ENCODE measurements at regions not wholly inside any gene's neighbourhood (a gene's known extent, or its start where the extent isn't known, plus 50 kb on each side); places are given as distances from the start of the nearest gene placed in this dataset.

DNA sequence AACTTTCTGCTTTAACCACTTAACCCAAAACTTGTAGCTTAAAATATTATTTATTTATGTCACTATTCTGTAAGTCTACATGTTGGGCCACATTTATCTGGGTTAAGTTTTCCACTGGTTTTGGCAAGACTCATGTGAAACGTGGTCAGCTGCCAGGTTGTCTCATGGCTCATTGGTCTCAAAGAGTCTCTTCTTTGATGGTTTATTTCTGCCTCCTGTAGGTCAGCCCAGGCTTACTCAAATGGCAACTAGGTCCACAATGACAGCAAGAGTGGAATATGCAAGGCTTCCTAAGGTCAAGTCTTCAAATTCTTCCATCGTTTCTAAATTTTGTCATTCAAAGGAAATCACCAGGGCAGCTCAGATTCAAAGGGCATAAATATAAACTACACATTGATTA lies 828.7 kb downstream of the PCDH7 start:
- TF ChIP-seq POLR2AphosphoS5 (IDR thresholded peaks at IDR 0.05; ENCODE audit: low read depth, low read length) = no peak
- TF ChIP-seq, protein P1, sequence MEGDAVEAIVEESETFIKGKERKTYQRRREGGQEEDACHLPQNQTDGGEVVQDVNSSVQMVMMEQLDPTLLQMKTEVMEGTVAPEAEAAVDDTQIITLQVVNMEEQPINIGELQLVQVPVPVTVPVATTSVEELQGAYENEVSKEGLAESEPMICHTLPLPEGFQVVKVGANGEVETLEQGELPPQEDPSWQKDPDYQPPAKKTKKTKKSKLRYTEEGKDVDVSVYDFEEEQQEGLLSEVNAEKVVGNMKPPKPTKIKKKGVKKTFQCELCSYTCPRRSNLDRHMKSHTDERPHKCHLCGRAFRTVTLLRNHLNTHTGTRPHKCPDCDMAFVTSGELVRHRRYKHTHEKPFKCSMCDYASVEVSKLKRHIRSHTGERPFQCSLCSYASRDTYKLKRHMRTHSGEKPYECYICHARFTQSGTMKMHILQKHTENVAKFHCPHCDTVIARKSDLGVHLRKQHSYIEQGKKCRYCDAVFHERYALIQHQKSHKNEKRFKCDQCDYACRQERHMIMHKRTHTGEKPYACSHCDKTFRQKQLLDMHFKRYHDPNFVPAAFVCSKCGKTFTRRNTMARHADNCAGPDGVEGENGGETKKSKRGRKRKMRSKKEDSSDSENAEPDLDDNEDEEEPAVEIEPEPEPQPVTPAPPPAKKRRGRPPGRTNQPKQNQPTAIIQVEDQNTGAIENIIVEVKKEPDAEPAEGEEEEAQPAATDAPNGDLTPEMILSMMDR (IDR thresholded peaks at IDR 0.05) = no peak
- no peak for TF ChIP-seq SIN3A (IDR thresholded peaks at IDR 0.05; ENCODE audit: borderline replicate concordance, insufficient read depth, low read depth, low read length)
- no peak for TF ChIP-seq TCF7L2 (IDR thresholded peaks at IDR 0.05; ENCODE audit: low read depth, low read length)
- TF ChIP-seq, protein P2, sequence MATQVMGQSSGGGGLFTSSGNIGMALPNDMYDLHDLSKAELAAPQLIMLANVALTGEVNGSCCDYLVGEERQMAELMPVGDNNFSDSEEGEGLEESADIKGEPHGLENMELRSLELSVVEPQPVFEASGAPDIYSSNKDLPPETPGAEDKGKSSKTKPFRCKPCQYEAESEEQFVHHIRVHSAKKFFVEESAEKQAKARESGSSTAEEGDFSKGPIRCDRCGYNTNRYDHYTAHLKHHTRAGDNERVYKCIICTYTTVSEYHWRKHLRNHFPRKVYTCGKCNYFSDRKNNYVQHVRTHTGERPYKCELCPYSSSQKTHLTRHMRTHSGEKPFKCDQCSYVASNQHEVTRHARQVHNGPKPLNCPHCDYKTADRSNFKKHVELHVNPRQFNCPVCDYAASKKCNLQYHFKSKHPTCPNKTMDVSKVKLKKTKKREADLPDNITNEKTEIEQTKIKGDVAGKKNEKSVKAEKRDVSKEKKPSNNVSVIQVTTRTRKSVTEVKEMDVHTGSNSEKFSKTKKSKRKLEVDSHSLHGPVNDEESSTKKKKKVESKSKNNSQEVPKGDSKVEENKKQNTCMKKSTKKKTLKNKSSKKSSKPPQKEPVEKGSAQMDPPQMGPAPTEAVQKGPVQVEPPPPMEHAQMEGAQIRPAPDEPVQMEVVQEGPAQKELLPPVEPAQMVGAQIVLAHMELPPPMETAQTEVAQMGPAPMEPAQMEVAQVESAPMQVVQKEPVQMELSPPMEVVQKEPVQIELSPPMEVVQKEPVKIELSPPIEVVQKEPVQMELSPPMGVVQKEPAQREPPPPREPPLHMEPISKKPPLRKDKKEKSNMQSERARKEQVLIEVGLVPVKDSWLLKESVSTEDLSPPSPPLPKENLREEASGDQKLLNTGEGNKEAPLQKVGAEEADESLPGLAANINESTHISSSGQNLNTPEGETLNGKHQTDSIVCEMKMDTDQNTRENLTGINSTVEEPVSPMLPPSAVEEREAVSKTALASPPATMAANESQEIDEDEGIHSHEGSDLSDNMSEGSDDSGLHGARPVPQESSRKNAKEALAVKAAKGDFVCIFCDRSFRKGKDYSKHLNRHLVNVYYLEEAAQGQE (IDR thresholded peaks at IDR 0.05; ENCODE audit: insufficient read depth in 1 of 2, low read depth in 2 of 2, low read length in 1 of 2) = no peak

Data from Panc1 (cell line).